ENCODE measurements at regions not wholly inside any gene's neighbourhood (a gene's known extent, or its start where the extent isn't known, plus 50 kb on each side); places are given as distances from the start of the nearest gene placed in this dataset.

GRCh38 chr3:150216041-150216811 is 191.9 kb upstream of the TSC22D2 start:
- H3K4me3 Mint-ChIP-seq: no peak overlapping the region
- peaks cover 26% of the 10 kb centered on the region for H3K4me1 Mint-ChIP-seq
- TF ChIP-seq, protein P1, sequence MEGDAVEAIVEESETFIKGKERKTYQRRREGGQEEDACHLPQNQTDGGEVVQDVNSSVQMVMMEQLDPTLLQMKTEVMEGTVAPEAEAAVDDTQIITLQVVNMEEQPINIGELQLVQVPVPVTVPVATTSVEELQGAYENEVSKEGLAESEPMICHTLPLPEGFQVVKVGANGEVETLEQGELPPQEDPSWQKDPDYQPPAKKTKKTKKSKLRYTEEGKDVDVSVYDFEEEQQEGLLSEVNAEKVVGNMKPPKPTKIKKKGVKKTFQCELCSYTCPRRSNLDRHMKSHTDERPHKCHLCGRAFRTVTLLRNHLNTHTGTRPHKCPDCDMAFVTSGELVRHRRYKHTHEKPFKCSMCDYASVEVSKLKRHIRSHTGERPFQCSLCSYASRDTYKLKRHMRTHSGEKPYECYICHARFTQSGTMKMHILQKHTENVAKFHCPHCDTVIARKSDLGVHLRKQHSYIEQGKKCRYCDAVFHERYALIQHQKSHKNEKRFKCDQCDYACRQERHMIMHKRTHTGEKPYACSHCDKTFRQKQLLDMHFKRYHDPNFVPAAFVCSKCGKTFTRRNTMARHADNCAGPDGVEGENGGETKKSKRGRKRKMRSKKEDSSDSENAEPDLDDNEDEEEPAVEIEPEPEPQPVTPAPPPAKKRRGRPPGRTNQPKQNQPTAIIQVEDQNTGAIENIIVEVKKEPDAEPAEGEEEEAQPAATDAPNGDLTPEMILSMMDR (IDR thresholded peaks at IDR 0.05; ENCODE audit: unreplicated experiment in 3 of 3): no peak
- H3K36me3 Mint-ChIP-seq (ENCODE audit: low read depth): no peaks in the 10 kb centered on the region
- no peaks in the 10 kb centered on the region for H3K9me3 Mint-ChIP-seq
- peaks cover 9% of the 10 kb centered on the region for H3K27me3 Mint-ChIP-seq (ENCODE audit: low read depth)
- H3K27ac Mint-ChIP-seq: peak overlapping the region in 2 of 3 experiments; percentile 6 to 64

GRCh38 chr3:150215616-150216015 is 192.5 kb upstream of the TSC22D2 start:
- H3K4me1 Mint-ChIP-seq: peaks cover 22% of the 10 kb centered on the region
- H3K27ac Mint-ChIP-seq: peak overlapping the region in 1 of 3 experiments; percentile 64
- no peaks in the 10 kb centered on the region for H3K36me3 Mint-ChIP-seq (ENCODE audit: low read depth)
- H3K9me3 Mint-ChIP-seq: no peaks in the 10 kb centered on the region
- H3K4me3 Mint-ChIP-seq: no peak overlapping the region
- TF ChIP-seq, protein P1 (IDR thresholded peaks at IDR 0.05; ENCODE audit: unreplicated experiment in 3 of 3): no peak
- peaks cover 13% of the 10 kb centered on the region for H3K27me3 Mint-ChIP-seq (ENCODE audit: low read depth)

DNA sequence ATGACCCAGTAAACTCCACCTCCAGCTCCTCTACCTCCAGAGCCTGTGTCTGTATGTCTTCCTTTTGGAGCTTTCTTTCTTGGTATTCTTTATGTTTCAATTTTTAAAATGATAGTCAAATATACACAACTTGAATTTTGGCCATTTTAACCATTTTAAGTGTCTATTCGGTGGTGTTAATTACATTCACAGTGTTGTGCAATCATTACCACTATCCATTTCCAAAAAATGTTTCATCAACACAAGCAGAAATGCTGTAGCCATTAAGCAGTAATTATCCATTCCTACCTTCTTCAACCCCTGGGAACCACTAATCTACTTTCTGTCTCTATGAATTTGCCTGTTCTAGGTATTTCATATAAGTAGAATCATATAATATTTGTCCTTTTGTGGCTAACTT is 194.5 kb upstream of the TSC22D2 start:
- H3K4me3 Mint-ChIP-seq: no peak overlapping the region
- H3K9me3 Mint-ChIP-seq: no peaks in the 10 kb centered on the region
- no peak overlapping the region for H3K27ac Mint-ChIP-seq
- H3K36me3 Mint-ChIP-seq (ENCODE audit: low read depth): no peaks in the 10 kb centered on the region
- TF ChIP-seq, protein P1 (IDR thresholded peaks at IDR 0.05; ENCODE audit: unreplicated experiment in 3 of 3): no peak
- peaks cover 22% of the 10 kb centered on the region for H3K4me1 Mint-ChIP-seq
- peaks cover 15% of the 10 kb centered on the region for H3K27me3 Mint-ChIP-seq (ENCODE audit: low read depth)

- Mint-ChIP-seq H3K4me3 (no peak overlapping the region), H3K4me1 (peaks cover 4% of the 10 kb centered on the region), H3K36me3 (ENCODE audit: low read depth) (no peaks in the 10 kb centered on the region), H3K9me3 (no peaks in the 10 kb centered on the region), H3K27ac (no peak overlapping the region), H3K27me3 (ENCODE audit: low read depth) (peaks cover 21% of the 10 kb centered on the region)
- TF ChIP-seq, protein P1 (IDR thresholded peaks at IDR 0.05; ENCODE audit: unreplicated experiment in 3 of 3): no peak
Measured at GRCh38 chr3:150210461-150211110, 197.5 kb upstream of the TSC22D2 start.

DNA sequence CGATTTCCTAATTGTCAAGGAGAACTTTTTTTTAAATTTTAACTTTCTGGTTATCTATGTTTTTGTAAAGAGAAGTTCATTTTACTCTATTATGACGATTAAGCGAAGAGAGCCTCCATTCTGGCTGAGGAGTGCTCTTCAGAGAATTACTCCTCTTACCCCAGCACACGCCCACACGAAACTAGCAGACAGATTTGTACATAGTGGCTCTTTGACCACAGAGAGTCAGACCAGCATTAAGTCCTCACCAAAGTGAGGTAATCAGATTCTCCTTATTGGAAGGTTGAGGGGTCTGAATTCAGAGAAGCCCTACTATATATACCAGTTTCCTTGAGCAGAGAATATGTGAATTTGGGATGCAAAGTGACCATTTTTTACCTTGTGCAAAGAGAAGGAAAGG is 204.8 kb upstream of the TSC22D2 start:
- H3K9me3 Mint-ChIP-seq: no peaks in the 10 kb centered on the region
- TF ChIP-seq, protein P1 (IDR thresholded peaks at IDR 0.05; ENCODE audit: unreplicated experiment in 3 of 3): no peak
- no peak overlapping the region for H3K27ac Mint-ChIP-seq
- peaks cover 8% of the 10 kb centered on the region for H3K4me1 Mint-ChIP-seq
- H3K36me3 Mint-ChIP-seq (ENCODE audit: low read depth): no peaks in the 10 kb centered on the region
- H3K4me3 Mint-ChIP-seq: no peak overlapping the region
- H3K27me3 Mint-ChIP-seq (ENCODE audit: low read depth): peaks cover 3% of the 10 kb centered on the region
